ENCODE measurements at regions not wholly inside any gene's neighbourhood (a gene's known extent, or its start where the extent isn't known, plus 50 kb on each side); places are given as distances from the start of the nearest gene placed in this dataset.
"Not testable (repeated sequence)": the region's sequence is repeated elsewhere in the genome, so short reads cannot be mapped to it uniquely, and the experiment has no call there.

- not testable (repeated sequence) for TF ChIP-seq CTCF (IDR thresholded peaks at IDR 0.05; ENCODE audit: low read length); EZH2 (optimal IDR thresholded peaks at IDR 0.05; ENCODE audit: low read depth, low read length); EZH2phosphoT487 (IDR thresholded peaks at IDR 0.05; ENCODE audit: low read length)
These were observed 158.0 kb upstream of the ZNF337 start for GRCh38 chr20:25854666-25855065.

Measured in MM.1S (cell line).